ENCODE measurements at regions not wholly inside any gene's neighbourhood (a gene's known extent, or its start where the extent isn't known, plus 50 kb on each side); places are given as distances from the start of the nearest gene placed in this dataset.

DNA sequence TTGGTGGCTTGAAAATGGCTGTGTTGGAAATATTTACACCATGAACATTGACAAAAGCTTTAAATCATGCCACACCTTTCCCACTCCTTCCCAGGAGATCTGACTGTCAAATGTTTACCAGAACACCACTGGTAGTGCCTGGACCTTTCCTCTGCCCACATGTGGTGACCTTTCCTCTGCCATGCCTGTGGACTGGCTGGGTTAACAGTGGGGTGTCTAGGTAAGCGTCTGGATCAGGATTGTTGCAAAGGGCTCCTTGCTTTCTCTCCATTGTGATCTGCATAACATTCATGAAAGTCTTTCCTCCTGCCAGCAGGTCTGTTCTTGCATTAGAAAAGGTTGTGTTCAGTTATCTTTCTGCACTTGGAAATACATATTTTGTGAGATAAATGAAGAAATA lies 572.7 kb downstream of the DHX35 start:
- TF ChIP-seq, protein P1, sequence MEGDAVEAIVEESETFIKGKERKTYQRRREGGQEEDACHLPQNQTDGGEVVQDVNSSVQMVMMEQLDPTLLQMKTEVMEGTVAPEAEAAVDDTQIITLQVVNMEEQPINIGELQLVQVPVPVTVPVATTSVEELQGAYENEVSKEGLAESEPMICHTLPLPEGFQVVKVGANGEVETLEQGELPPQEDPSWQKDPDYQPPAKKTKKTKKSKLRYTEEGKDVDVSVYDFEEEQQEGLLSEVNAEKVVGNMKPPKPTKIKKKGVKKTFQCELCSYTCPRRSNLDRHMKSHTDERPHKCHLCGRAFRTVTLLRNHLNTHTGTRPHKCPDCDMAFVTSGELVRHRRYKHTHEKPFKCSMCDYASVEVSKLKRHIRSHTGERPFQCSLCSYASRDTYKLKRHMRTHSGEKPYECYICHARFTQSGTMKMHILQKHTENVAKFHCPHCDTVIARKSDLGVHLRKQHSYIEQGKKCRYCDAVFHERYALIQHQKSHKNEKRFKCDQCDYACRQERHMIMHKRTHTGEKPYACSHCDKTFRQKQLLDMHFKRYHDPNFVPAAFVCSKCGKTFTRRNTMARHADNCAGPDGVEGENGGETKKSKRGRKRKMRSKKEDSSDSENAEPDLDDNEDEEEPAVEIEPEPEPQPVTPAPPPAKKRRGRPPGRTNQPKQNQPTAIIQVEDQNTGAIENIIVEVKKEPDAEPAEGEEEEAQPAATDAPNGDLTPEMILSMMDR (conservative IDR thresholded peaks at IDR 0.05 in 1 of 2, IDR thresholded peaks at IDR 0.05 in 1 of 2; ENCODE audit: extremely low read depth in 1 of 2, insufficient read depth in 1 of 2, low read depth in 1 of 2, low read length in 2 of 2), result no peak
- no peak for TF ChIP-seq EZH2 (IDR thresholded peaks at IDR 0.05; ENCODE audit: borderline replicate concordance, low read length)
